ENCODE measurements at regions not wholly inside any gene's neighbourhood (a gene's known extent, or its start where the extent isn't known, plus 50 kb on each side); places are given as distances from the start of the nearest gene placed in this dataset.

GRCh38 chr20:11780765-11781369 is 136.8 kb upstream of the BTBD3 start:
- peaks cover 0 to 8% (median 2%) of the 10 kb centered on the region in 4 donors for H3K4me1 ChIP-seq
- H3K9me3 ChIP-seq: no peaks in the 10 kb centered on the region
- DNase-seq (ENCODE audit: extremely low spot score): no peak
- intact Hi-C loops (cut with DNase I): no loop called here
- TF ChIP-seq CTCF (IDR thresholded peaks at IDR 0.05) (no peak), POLR2AphosphoS5 (IDR thresholded peaks at IDR 0.05) (no peak), POLR2A (IDR thresholded peaks at IDR 0.05; ENCODE audit: low read depth) (no peak), EP300 (IDR thresholded peaks at IDR 0.05) (no peak)
- H3K36me3 ChIP-seq: no peaks in the 10 kb centered on the region
- no peak overlapping the region for H3K4me3 ChIP-seq
- 64% methylated on average over 2 of the region's 2 CpGs for WGBS
- no peak overlapping the region for H3K27ac ChIP-seq (replicated peaks in 1 of 4)
- H3K27me3 ChIP-seq: no peaks in the 10 kb centered on the region

GRCh38 chr20:11783102-11783850 is 134.4 kb upstream of the BTBD3 start:
- DNase-seq (ENCODE audit: extremely low spot score): no peak
- whole genome bisulfite sequencing: 78% methylated on average over 6 of the region's 6 CpGs
- Histone ChIP-seq H3K9me3 (no peaks in the 10 kb centered on the region), H3K4me3 (no peak overlapping the region), H3K4me1 (peaks cover 0 to 4% (median 0%) of the 10 kb centered on the region in 4 donors), H3K27ac (replicated peaks in 1 of 4) (no peak overlapping the region), H3K27me3 (no peaks in the 10 kb centered on the region), H3K36me3 (no peaks in the 10 kb centered on the region)
- intact Hi-C loops (cut with DNase I): no loop called here
- no peak for TF ChIP-seq POLR2A (IDR thresholded peaks at IDR 0.05; ENCODE audit: low read depth)
- no peak for TF ChIP-seq POLR2AphosphoS5 (IDR thresholded peaks at IDR 0.05)
- no peak for TF ChIP-seq EP300 (IDR thresholded peaks at IDR 0.05)
- no peak for TF ChIP-seq CTCF (IDR thresholded peaks at IDR 0.05)

- Histone ChIP-seq H3K27me3 (no peaks in the 10 kb centered on the region), H3K4me1 (no peaks in the 10 kb centered on the region), H3K36me3 (no peaks in the 10 kb centered on the region), H3K9me3 (no peaks in the 10 kb centered on the region), H3K27ac (replicated peaks in 1 of 4) (no peak overlapping the region), H3K4me3 (no peak overlapping the region)
- intact Hi-C loops (cut with DNase I): no loop called here
- no peak for DNase-seq (ENCODE audit: extremely low spot score)
- no peak for TF ChIP-seq POLR2A (IDR thresholded peaks at IDR 0.05; ENCODE audit: low read depth)
- TF ChIP-seq CTCF (IDR thresholded peaks at IDR 0.05): no peak
- no peak for TF ChIP-seq EP300 (IDR thresholded peaks at IDR 0.05)
- TF ChIP-seq POLR2AphosphoS5 (IDR thresholded peaks at IDR 0.05): no peak
- WGBS: 95% methylated on average over 4 of the region's 4 CpGs
Measured at GRCh38 chr20:11785885-11786507, 131.7 kb upstream of the BTBD3 start.

GRCh38 chr20:11790046-11790445 is 127.6 kb upstream of the BTBD3 start:
- no peaks in the 10 kb centered on the region for H3K27me3 ChIP-seq
- no peaks in the 10 kb centered on the region for H3K36me3 ChIP-seq
- intact Hi-C loops (cut with DNase I): no loop called here
- TF ChIP-seq EP300 (IDR thresholded peaks at IDR 0.05) (no peak), POLR2AphosphoS5 (IDR thresholded peaks at IDR 0.05) (no peak), POLR2A (IDR thresholded peaks at IDR 0.05; ENCODE audit: low read depth) (no peak), CTCF (IDR thresholded peaks at IDR 0.05) (no peak)
- H3K27ac ChIP-seq (replicated peaks in 1 of 4): no peak overlapping the region
- no peaks in the 10 kb centered on the region for H3K4me1 ChIP-seq
- WGBS: 91% methylated on average over 1 of the region's 1 CpG
- no peaks in the 10 kb centered on the region for H3K9me3 ChIP-seq
- no peak overlapping the region for H3K4me3 ChIP-seq
- DNase-seq (ENCODE audit: extremely low spot score): no peak
